ENCODE measurements at regions not wholly inside any gene's neighbourhood (a gene's known extent, or its start where the extent isn't known, plus 50 kb on each side); places are given as distances from the start of the nearest gene placed in this dataset.

- DNase-seq: no peak
Measured at GRCh38 chr2:67516899-67517530, 119.9 kb downstream of the ETAA1 start.

GRCh38 chr2:67522148-67522547, 125.0 kb downstream of the ETAA1 start:
- no peak for DNase-seq

GRCh38 chr2:67524213-67524612, 127.1 kb downstream of the ETAA1 start:
- no peak for DNase-seq

GRCh38 chr2:67524777-67525176, 127.6 kb downstream of the ETAA1 start:
- DNase-seq: no peak

- no peak for DNase-seq
Measured at GRCh38 chr2:67526283-67526682, 129.2 kb downstream of the ETAA1 start.

- DNase-seq: no peak
Measured at GRCh38 chr2:67528320-67528719, 131.2 kb downstream of the ETAA1 start.

- no peak for DNase-seq
Measured at GRCh38 chr2:67532387-67532786, 135.3 kb downstream of the ETAA1 start.

GRCh38 chr2:67534745-67535144, 137.6 kb downstream of the ETAA1 start:
- no peak for DNase-seq

- DNase-seq: no peak
Measured at GRCh38 chr2:67540962-67541361, 143.8 kb downstream of the ETAA1 start.

- DNase-seq: no peak
Measured at GRCh38 chr2:67544286-67544685, 147.2 kb downstream of the ETAA1 start.

- DNase-seq: no peak
Measured at GRCh38 chr2:67548317-67549201, 151.4 kb downstream of the ETAA1 start.

GRCh38 chr2:67559156-67559555, 162.0 kb downstream of the ETAA1 start:
- DNase-seq: no peak

GRCh38 chr2:67560771-67561456, 163.8 kb downstream of the ETAA1 start:
- no peak for DNase-seq

GRCh38 chr2:67561457-67561965, 164.4 kb downstream of the ETAA1 start:
- DNase-seq: no peak

GRCh38 chr2:67564076-67564475, 166.9 kb downstream of the ETAA1 start:
- DNase-seq: no peak

- DNase-seq: no peak
Measured at GRCh38 chr2:67564626-67565025, 167.5 kb downstream of the ETAA1 start.

GRCh38 chr2:67565262-67565661, 168.1 kb downstream of the ETAA1 start:
- no peak for DNase-seq

GRCh38 chr2:67565761-67566160, 168.6 kb downstream of the ETAA1 start:
- no peak for DNase-seq

- DNase-seq: no peak
Measured at GRCh38 chr2:67566285-67566684, 169.2 kb downstream of the ETAA1 start.

GRCh38 chr2:67566958-67567635, 170.0 kb downstream of the ETAA1 start:
- DNase-seq: no peak

GRCh38 chr2:67567886-67568285, 170.8 kb downstream of the ETAA1 start:
- DNase-seq: no peak

GRCh38 chr2:67570611-67571010, 173.5 kb downstream of the ETAA1 start:
- DNase-seq: no peak

Measured in hematopoietic multipotent progenitor cell treated with erythropoietin and hydrocortisone succinate and interleukin-3 and kit ligand, for 6 days (in vitro differentiated cells).